Left lung (tissue), 4 donors: ENCODE measurements at regions not wholly inside any gene's neighbourhood (a gene's known extent, or its start where the extent isn't known, plus 50 kb on each side); places are given as distances from the start of the nearest gene placed in this dataset.

Experiments
- ATAC-seq: fragments of 200-7000 bp; cut with Tn5 transposase; one replicate; pipeline ENCODE4 v1.9.1; 2020; ENCODE audit warnings: moderate library complexity
- DNase-seq, 4 donors: peaks; one replicate each; pipeline ENCODE4 v3.0.0-alpha.2; 2013 to 2020
- H3K27ac ChIP-seq, 2 donors: fragments of 200-600 bp; sonication (generic) in 1 of 2; one replicate each; pipeline versions ENCODE4 v1.5.0 to v1.8.0; 2020 to 2021
- H3K27me3 ChIP-seq, 2 donors: fragments of 200-600 bp; sonication (generic) in 1 of 2; one replicate each; pipeline versions ENCODE4 v1.5.0 to v1.8.0; 2020 to 2021
- H3K36me3 ChIP-seq, 2 donors: fragments of 200-600 bp; sonication (generic) in 1 of 2; one replicate each; pipeline versions ENCODE4 v1.5.0 to v1.8.0; 2020 to 2021
- H3K4me1 ChIP-seq, 2 donors: fragments of 200-600 bp; one replicate each; pipeline ENCODE4 v1.8.0; 2021
- H3K4me3 ChIP-seq, 2 donors: fragments of 200-600 bp; sonication (generic) in 1 of 2; one replicate each; pipeline versions ENCODE4 v1.5.0 to v1.8.0; 2020 to 2021; ENCODE audit warnings: mild to moderate bottlenecking in 1 of 2
- H3K9me3 ChIP-seq, 2 donors: fragments of 200-600 bp; sonication (generic) in 1 of 2; one replicate each; pipeline versions ENCODE4 v1.5.0 to v1.8.0; 2020 to 2021
- CTCF ChIP-seq, 2 donors: fragments of 200-600 bp; sonication (generic) in 1 of 2; IDR thresholded peaks; one replicate each; pipeline versions ENCODE4 v1.5.0 to v1.8.0; 2021; ENCODE audit warnings: antibody characterized with exemption in 2 of 2
- intact Hi-C, 2 donors: fragments of 100-400 bp; cut with DNase I; formaldehyde crosslinking; loops; one replicate each; pipeline versions ENCODE4 v1.11.2 to v1.14.2; 2022
- donor health status: DM: no; HTN: yes; CAD: no.
- donor health status: DM: no; HTN: no; CAD: no.

GRCh38 chr2:107589079-107589491 lies 237.6 kb upstream of the RGPD4 start:
- no peak for TF ChIP-seq CTCF (IDR thresholded peaks at IDR 0.05)
- Histone ChIP-seq H3K4me1 (no peaks in the 10 kb centered on the region), H3K27me3 (no peaks in the 10 kb centered on the region), H3K4me3 (no peak overlapping the region), H3K9me3 (no peaks in the 10 kb centered on the region), H3K36me3 (no peaks in the 10 kb centered on the region), H3K27ac (no peak overlapping the region)
- intact Hi-C loops = no loop called here
- no peak for DNase-seq
- ATAC-seq = no peak

- no peaks in the 10 kb centered on the region for H3K36me3 ChIP-seq
- H3K9me3 ChIP-seq = no peaks in the 10 kb centered on the region
- no peak overlapping the region for H3K27ac ChIP-seq
- intact Hi-C loops = no loop called here
- DNase-seq (no peak), ATAC-seq (no peak)
- H3K4me1 ChIP-seq = no peaks in the 10 kb centered on the region
- H3K27me3 ChIP-seq = no peaks in the 10 kb centered on the region
- TF ChIP-seq CTCF (IDR thresholded peaks at IDR 0.05) = no peak
- H3K4me3 ChIP-seq = no peak overlapping the region
Observed at GRCh38 chr2:107591561-107592279, 235.0 kb upstream of the RGPD4 start.

GRCh38 chr2:107592280-107592624 lies 234.4 kb upstream of the RGPD4 start:
- no peaks in the 10 kb centered on the region for H3K36me3 ChIP-seq
- no peak for DNase-seq
- no peaks in the 10 kb centered on the region for H3K4me1 ChIP-seq
- H3K27me3 ChIP-seq = no peaks in the 10 kb centered on the region
- no peak for ATAC-seq
- H3K27ac ChIP-seq = no peak overlapping the region
- H3K9me3 ChIP-seq = no peaks in the 10 kb centered on the region
- H3K4me3 ChIP-seq = no peak overlapping the region
- TF ChIP-seq CTCF (IDR thresholded peaks at IDR 0.05) = no peak
- intact Hi-C loops = no loop called here

- H3K4me3 ChIP-seq = no peak overlapping the region
- H3K4me1 ChIP-seq = no peaks in the 10 kb centered on the region
- TF ChIP-seq CTCF (IDR thresholded peaks at IDR 0.05) = no peak
- no peak for ATAC-seq
- no peaks in the 10 kb centered on the region for H3K36me3 ChIP-seq
- intact Hi-C loops = no loop called here
- no peaks in the 10 kb centered on the region for H3K9me3 ChIP-seq
- DNase-seq = no peak
- no peak overlapping the region for H3K27ac ChIP-seq
- no peaks in the 10 kb centered on the region for H3K27me3 ChIP-seq
Observed at GRCh38 chr2:107595285-107595684, 231.4 kb upstream of the RGPD4 start.

- Histone ChIP-seq H3K27ac (no peak overlapping the region), H3K27me3 (no peaks in the 10 kb centered on the region), H3K4me1 (no peaks in the 10 kb centered on the region), H3K4me3 (no peak overlapping the region), H3K9me3 (no peaks in the 10 kb centered on the region), H3K36me3 (no peaks in the 10 kb centered on the region)
- ATAC-seq (no peak), DNase-seq (no peak)
- intact Hi-C loops = no loop called here
- no peak for TF ChIP-seq CTCF (IDR thresholded peaks at IDR 0.05)
Observed at GRCh38 chr2:107595749-107596148, 230.9 kb upstream of the RGPD4 start.
